ENCODE measurements at regions not wholly inside any gene's neighbourhood (a gene's known extent, or its start where the extent isn't known, plus 50 kb on each side); places are given as distances from the start of the nearest gene placed in this dataset.

DNA sequence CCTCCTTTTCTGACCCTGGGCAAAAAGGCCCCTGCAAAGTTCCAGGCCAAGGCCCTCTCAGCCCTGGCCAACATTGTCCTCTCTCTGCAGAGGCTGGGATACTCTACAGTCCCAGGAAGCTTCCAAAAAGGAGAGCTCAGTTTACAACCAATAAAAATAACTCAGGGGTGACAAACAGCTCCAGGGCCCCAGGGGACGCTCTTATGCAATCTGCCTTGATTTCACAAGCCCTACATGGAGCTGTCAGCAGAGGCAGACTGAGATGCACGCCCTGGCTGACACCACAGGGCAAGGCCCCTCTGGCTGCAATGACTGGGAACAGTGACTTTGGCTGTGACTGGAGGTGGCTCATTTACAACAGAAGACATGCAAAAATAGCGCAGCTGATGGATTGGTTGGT, 129.0 kb upstream of the MED13L start (continued):
- TF ChIP-seq ZBTB49 (tag by site-specific recombination; IDR thresholded peaks at IDR 0.05; ENCODE audit: low read depth), result no peak
- TF ChIP-seq ZNF670 (tag by site-specific recombination; IDR thresholded peaks at IDR 0.05; ENCODE audit: low read depth), result no peak
- no peak for TF ChIP-seq ZNF585B (tag by site-specific recombination; IDR thresholded peaks at IDR 0.05)
- TF ChIP-seq ZNF571 (tag by site-specific recombination; IDR thresholded peaks at IDR 0.05), result no peak
- no peak for TF ChIP-seq ZNF175 (tag by site-specific recombination; IDR thresholded peaks at IDR 0.05)
- TF ChIP-seq, protein P1, sequence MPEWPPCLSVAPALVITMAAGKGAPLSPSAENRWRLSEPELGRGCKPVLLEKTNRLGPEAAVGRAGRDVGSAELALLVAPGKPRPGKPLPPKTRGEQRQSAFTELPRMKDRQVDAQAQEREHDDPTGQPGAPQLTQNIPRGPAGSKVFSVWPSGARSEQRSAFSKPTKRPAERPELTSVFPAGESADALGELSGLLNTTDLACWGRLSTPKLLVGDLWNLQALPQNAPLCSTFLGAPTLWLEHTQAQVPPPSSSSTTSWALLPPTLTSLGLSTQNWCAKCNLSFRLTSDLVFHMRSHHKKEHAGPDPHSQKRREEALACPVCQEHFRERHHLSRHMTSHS (tag by site-specific recombination; IDR thresholded peaks at IDR 0.05), result no peak
- TF ChIP-seq ZFP69B (tag by site-specific recombination; IDR thresholded peaks at IDR 0.05), result peak; percentile 58; the same call in 1 of the 2 replicates
- TF ChIP-seq ZBTB21 (tag by site-specific recombination; IDR thresholded peaks at IDR 0.05), result no peak; the same call in 1 of the 2 replicates
- no peak for TF ChIP-seq ZNF48 (tag by site-specific recombination; IDR thresholded peaks at IDR 0.05)
- TF ChIP-seq YY1 (tag by site-specific recombination; IDR thresholded peaks at IDR 0.05), result no peak
- TF ChIP-seq ZNF548 (tag by site-specific recombination; IDR thresholded peaks at IDR 0.05), result no peak
- TF ChIP-seq ZNF311 (tag by site-specific recombination; IDR thresholded peaks at IDR 0.05; ENCODE audit: borderline replicate concordance), result no peak
- peak; percentile 67; the same call in 1 of the 2 replicates for TF ChIP-seq HOXD13 (CRISPR knock-in tag; IDR thresholded peaks at IDR 0.05; ENCODE audit: borderline replicate concordance)
- TF ChIP-seq ZNF16 (tag by site-specific recombination; IDR thresholded peaks at IDR 0.05; ENCODE audit: low read depth), result no peak
- TF ChIP-seq ZNF10 (tag by site-specific recombination; IDR thresholded peaks at IDR 0.05), result 0 out of 2 replicates have a peak, but pooled peaks have one; percentile 27
- no peak for TF ChIP-seq ZNF169 (tag by site-specific recombination; IDR thresholded peaks at IDR 0.05)
- no peak for TF ChIP-seq ZNF596 (tag by site-specific recombination; IDR thresholded peaks at IDR 0.05)
- TF ChIP-seq OSR2 (tag by site-specific recombination; IDR thresholded peaks at IDR 0.05), result peak; percentile 86
- peak; percentile 97 for TF ChIP-seq ZNF423 (tag by site-specific recombination; IDR thresholded peaks at IDR 0.05)
- TF ChIP-seq, protein P2, sequence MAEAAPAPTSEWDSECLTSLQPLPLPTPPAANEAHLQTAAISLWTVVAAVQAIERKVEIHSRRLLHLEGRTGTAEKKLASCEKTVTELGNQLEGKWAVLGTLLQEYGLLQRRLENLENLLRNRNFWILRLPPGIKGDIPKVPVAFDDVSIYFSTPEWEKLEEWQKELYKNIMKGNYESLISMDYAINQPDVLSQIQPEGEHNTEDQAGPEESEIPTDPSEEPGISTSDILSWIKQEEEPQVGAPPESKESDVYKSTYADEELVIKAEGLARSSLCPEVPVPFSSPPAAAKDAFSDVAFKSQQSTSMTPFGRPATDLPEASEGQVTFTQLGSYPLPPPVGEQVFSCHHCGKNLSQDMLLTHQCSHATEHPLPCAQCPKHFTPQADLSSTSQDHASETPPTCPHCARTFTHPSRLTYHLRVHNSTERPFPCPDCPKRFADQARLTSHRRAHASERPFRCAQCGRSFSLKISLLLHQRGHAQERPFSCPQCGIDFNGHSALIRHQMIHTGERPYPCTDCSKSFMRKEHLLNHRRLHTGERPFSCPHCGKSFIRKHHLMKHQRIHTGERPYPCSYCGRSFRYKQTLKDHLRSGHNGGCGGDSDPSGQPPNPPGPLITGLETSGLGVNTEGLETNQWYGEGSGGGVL (tag by site-specific recombination; IDR thresholded peaks at IDR 0.05), result no peak; the same call in 1 of the 2 replicates
- peak; percentile 89 for TF ChIP-seq GLIS1 (tag by site-specific recombination; IDR thresholded peaks at IDR 0.05)

GRCh38 chr12:116408489-116409250, 131.2 kb upstream of the MED13L start:
- Histone ChIP-seq H3K4me1 (ENCODE audit: control insufficient read depth, insufficient read depth, low read length) (no peaks in the 10 kb centered on the region), H3K36me3 (ENCODE audit: control insufficient read depth in 2 of 2, insufficient read depth in 1 of 2, low read length in 2 of 2) (no peaks in the 10 kb centered on the region), H3K4me3 (ENCODE audit: low read depth, low read length) (no peak overlapping the region), H3K27ac (ENCODE audit: extremely low read depth, low read depth, low read length) (no peak overlapping the region), H3K9me3 (ENCODE audit: control insufficient read depth, insufficient read depth, low read depth, low read length) (no peaks in the 10 kb centered on the region)
- ChIA-PET CTCF (no interaction called here), POLR2A (interaction anchor here (0.9 kb wide), 1 partner anchor 65 kb away, joined by 4 read pairs; no protein-coding TSS in a partner anchor)
- TF ChIP-seq GLIS1 (tag by site-specific recombination; IDR thresholded peaks at IDR 0.05), result no peak
- peak; percentile 95 for TF ChIP-seq ZNF266 (tag by site-specific recombination; IDR thresholded peaks at IDR 0.05; ENCODE audit: low read depth)
- TF ChIP-seq ZNF596 (tag by site-specific recombination; IDR thresholded peaks at IDR 0.05), result no peak
- TF ChIP-seq SP7 (tag by site-specific recombination; IDR thresholded peaks at IDR 0.05), result no peak
